ENCODE measurements at regions not wholly inside any gene's neighbourhood (a gene's known extent, or its start where the extent isn't known, plus 50 kb on each side); places are given as distances from the start of the nearest gene placed in this dataset.

DNA sequence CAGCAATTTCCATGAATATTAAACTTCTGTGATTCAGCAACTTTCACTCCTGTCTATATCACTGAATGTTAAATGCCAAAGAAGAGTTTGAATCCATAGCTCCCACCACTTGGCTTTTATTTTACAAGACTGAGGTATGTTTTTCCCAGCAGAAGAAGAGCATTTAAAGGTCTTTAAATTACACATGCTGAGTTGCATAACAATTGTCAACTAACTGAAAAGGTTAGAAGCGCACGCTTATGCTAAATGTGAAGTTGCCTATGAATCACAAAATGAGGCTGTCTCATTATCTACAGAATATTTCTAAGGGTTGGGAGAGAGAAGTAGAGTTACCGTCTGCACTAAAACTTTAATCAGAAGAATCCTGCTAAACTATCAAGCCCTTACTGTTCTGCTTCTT, 1086.3 kb downstream of the FAM181B start:
- WGBS (ENCODE audit: insufficient coverage, insufficient replicate concordance, low lambda C conversion rate, missing lambda C conversion rate) = 65% methylated on average over 3 of the region's 3 CpGs
- H3K9ac ChIP-seq (ENCODE audit: control insufficient read depth, insufficient read depth, low read length) = no peak overlapping the region
- FAIRE-seq (no peak), ATAC-seq (no peak), DNase-seq (ENCODE audit: low read depth, low spot score) (no peak)
- TF ChIP-seq SRF (IDR thresholded peaks at IDR 0.05; ENCODE audit: low read depth in 2 of 2, low read length in 2 of 2) (no peak), CEBPB (IDR thresholded peaks at IDR 0.05; ENCODE audit: borderline replicate concordance in 1 of 2, low read depth in 2 of 2, low read length in 2 of 2) (no peak), RELA (IDR thresholded peaks at IDR 0.05; ENCODE audit: borderline replicate concordance, partially characterized antibody) (no peak), IKZF1 (conservative IDR thresholded peaks at IDR 0.05) (no peak), POLR2AphosphoS2 (IDR thresholded peaks at IDR 0.05; ENCODE audit: low read depth, low read length) (no peak), ZNF622 (IDR thresholded peaks at IDR 0.05) (no peak), MYC (IDR thresholded peaks at IDR 0.05; ENCODE audit: insufficient read depth, insufficient read length, insufficient replicate concordance, low read length, severe bottlenecking) (no peak), SMC3 (IDR thresholded peaks at IDR 0.05; ENCODE audit: borderline replicate concordance, low read length) (no peak), YBX1 (IDR thresholded peaks at IDR 0.05) (no peak), BACH1 (IDR thresholded peaks at IDR 0.05; ENCODE audit: borderline replicate concordance) (no peak), CHD1 (IDR thresholded peaks at IDR 0.05; ENCODE audit: low read depth, low read length) (no peak), MEF2B (IDR thresholded peaks at IDR 0.05; ENCODE audit: partially characterized antibody, poor library complexity, severe bottlenecking) (no peak)
- TF ChIP-seq, protein P1, sequence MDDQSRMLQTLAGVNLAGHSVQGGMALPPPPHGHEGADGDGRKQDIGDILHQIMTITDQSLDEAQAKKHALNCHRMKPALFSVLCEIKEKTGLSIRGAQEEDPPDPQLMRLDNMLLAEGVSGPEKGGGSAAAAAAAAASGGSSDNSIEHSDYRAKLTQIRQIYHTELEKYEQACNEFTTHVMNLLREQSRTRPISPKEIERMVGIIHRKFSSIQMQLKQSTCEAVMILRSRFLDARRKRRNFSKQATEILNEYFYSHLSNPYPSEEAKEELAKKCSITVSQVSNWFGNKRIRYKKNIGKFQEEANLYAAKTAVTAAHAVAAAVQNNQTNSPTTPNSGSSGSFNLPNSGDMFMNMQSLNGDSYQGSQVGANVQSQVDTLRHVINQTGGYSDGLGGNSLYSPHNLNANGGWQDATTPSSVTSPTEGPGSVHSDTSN (IDR thresholded peaks at IDR 0.05; ENCODE audit: insufficient replicate concordance, low read depth, low read length) = no peak
- no peaks in the 10 kb centered on the region for H4K20me1 ChIP-seq (ENCODE audit: control insufficient read depth, insufficient read depth)
- H3K79me2 ChIP-seq (ENCODE audit: control insufficient read depth, insufficient read depth, low read length) = no peaks in the 10 kb centered on the region
- BruUV-seq (replicated peaks) = no TSS peak
- SMC1A ChIA-PET (ENCODE audit: uncharacterized antibody, unreplicated experiment) = no interaction called here
- in situ Hi-C loops (cut with MboI) = loop anchor here (10.0 kb wide), 1 partner anchor 1047 kb away; no protein-coding TSS in a partner anchor
- POLR2A ChIA-PET = no interaction called here
- CTCF ChIA-PET = interaction anchor here (0.8 kb wide), 1 partner anchor 12 kb away, joined by 3 read pairs; no protein-coding TSS in a partner anchor
- no peak overlapping the region for H3K4me3 ChIP-seq
- no peak overlapping the region for H3K4me2 ChIP-seq (ENCODE audit: control insufficient read depth, insufficient read depth)
- H3K27ac ChIP-seq (ENCODE audit: control insufficient read depth, insufficient read depth) = no peak overlapping the region
- H3K27me3 ChIP-seq (replicated peaks in 1 of 2; ENCODE audit: control insufficient read depth in 2 of 2, insufficient read depth in 2 of 2, low read length in 1 of 2) = no peaks in the 10 kb centered on the region
- H3K9me3 ChIP-seq (replicated peaks; ENCODE audit: control insufficient read depth, insufficient read depth, low read length) = no peaks in the 10 kb centered on the region
- no peak overlapping the region for H2AFZ ChIP-seq (ENCODE audit: control insufficient read depth, low read depth, low read length)
- no peaks in the 10 kb centered on the region for H3K36me3 ChIP-seq (ENCODE audit: control insufficient read depth in 2 of 2, insufficient read depth in 2 of 2, low read length in 1 of 2)
- H3K4me1 ChIP-seq (ENCODE audit: control insufficient read depth, insufficient read depth, low read length) = no peaks in the 10 kb centered on the region
- RAD21 ChIA-PET (ENCODE audit: unreplicated experiment) = interaction anchor here (1.6 kb wide), 1 partner anchor 1048 kb away, joined by 3 read pairs; no protein-coding TSS in a partner anchor
- intact Hi-C loops (cut with micrococcal nuclease; ENCODE audit: unreplicated experiment) = loop anchor here (10.0 kb wide), 1 partner anchor 387 kb away; no protein-coding TSS in a partner anchor
